GM12878 (cell line): ENCODE measurements at regions not wholly inside any gene's neighbourhood (a gene's known extent, or its start where the extent isn't known, plus 50 kb on each side); places are given as distances from the start of the nearest gene placed in this dataset.

Experiments
- ATF2 ChIP-seq: IDR thresholded peaks from 2 replicates; pipeline ENCODE4 v1.6.1; 2012; ENCODE audit warnings: low read length, inconsistent platforms
- HCFC1 ChIP-seq: fragments of 150-350 bp; IDR thresholded peaks from 2 replicates; pipeline ENCODE4 v1.6.1; 2014; ENCODE audit warnings: low read length
- SKIL ChIP-seq: fragments of 450-650 bp; IDR thresholded peaks from 2 replicates; pipeline ENCODE4 v1.6.1; 2017; ENCODE audit warnings: mild to moderate bottlenecking, low read depth, inconsistent platforms; ENCODE audit not compliant: poor library complexity, severe bottlenecking
- SMC3 ChIP-seq: IDR thresholded peaks from 2 replicates; pipeline ENCODE4 v1.6.1; 2011; ENCODE audit warnings: low read length, improper control_type of control experiment, borderline replicate concordance
- ZBTB33 ChIP-seq: fragments of 450-650 bp; IDR thresholded peaks from 2 replicates; pipeline ENCODE4 v1.6.1; 2017; ENCODE audit warnings: mild to moderate bottlenecking
- ZBTB4 ChIP-seq: fragments of 450-650 bp; formaldehyde crosslinking; IDR thresholded peaks from 2 replicates; pipeline ENCODE4 v1.4.0; 2022; ENCODE audit warnings: mild to moderate bottlenecking, moderate library complexity

GRCh38 chr12:114476159-114476558 lies 70.2 kb upstream of the TBX5 start (continued):
- no peak for TF ChIP-seq SKIL
- no peak for TF ChIP-seq SMC3
- no peak for TF ChIP-seq ATF2
- TF ChIP-seq ZBTB4 (CRISPR knock-in tag), result no peak
- no peak for TF ChIP-seq HCFC1
- no peak for TF ChIP-seq ZBTB33
